PC-3 (cell line): ENCODE measurements at regions not wholly inside any gene's neighbourhood (a gene's known extent, or its start where the extent isn't known, plus 50 kb on each side); places are given as distances from the start of the nearest gene placed in this dataset.
A peak's percentile ranks its signal among the peaks of the same experiment; 100 is the strongest.

ENCODE experiments used
- ATAC-seq: fragments of 200-7000 bp; cut with Tn5 transposase; 2 replicates; pipeline ENCODE4 v1.9.1; 2020; ENCODE audit warnings: mild to moderate bottlenecking, moderate library complexity
- BruUV-seq: library from RNA; stranded (reverse); fragments of 400-500 nt; replicated peaks from 2 replicates; lab custom pipeline; 2021; lab: Mats Ljungman, UMichigan
- CTCF ChIA-PET: fragments of 300-600 bp; sonication (Branson Sonifier 250); formaldehyde crosslinking; loops from one replicate; lab custom pipeline; 2022; ENCODE audit warnings: antibody characterized with exemption; lab: Charles Lee
- POLR2A ChIA-PET: fragments of 300-600 bp; sonication (Branson Sonifier 250); formaldehyde crosslinking; loops from one replicate; lab custom pipeline; 2022; ENCODE audit warnings: antibody characterized with exemption; ENCODE audit not compliant: unreplicated experiment; lab: Charles Lee
- DNase-seq: peaks from one replicate; pipeline ENCODE4 v3.0.0-alpha.2; 2015
- H2AFZ ChIP-seq: fragments of 300-600 bp; sonication (generic); 2 replicates; pipeline ENCODE4 v1.6.0; 2016; ENCODE audit warnings: antibody characterized with exemption, low read length
- H3F3A ChIP-seq: fragments of 300-600 bp; sonication (generic); one replicate; pipeline ENCODE4 v1.6.0; 2017; ENCODE audit warnings: antibody characterized with exemption, low read length, control low read depth, mild to moderate bottlenecking; ENCODE audit not compliant: unreplicated experiment
- H3K27ac ChIP-seq: fragments of 300-600 bp; sonication (generic); 2 replicates; pipeline ENCODE4 v1.5.1; 2016; ENCODE audit warnings: mild to moderate bottlenecking, low read length
- H3K27me3 ChIP-seq: fragments of 300-600 bp; sonication (generic); 2 replicates; pipeline ENCODE4 v1.6.1; 2016; ENCODE audit warnings: low read length, mixed read lengths
- H3K36me3 ChIP-seq: fragments of 300-600 bp; sonication (generic); 2 replicates; pipeline ENCODE4 v1.6.1; 2016; ENCODE audit warnings: low read depth, mixed run types, low read length, mixed read lengths
- H3K4me1 ChIP-seq: fragments of 300-600 bp; sonication (generic); 2 replicates; pipeline ENCODE4 v1.5.1; 2016; ENCODE audit warnings: low read length; ENCODE audit not compliant: insufficient read depth
- H3K4me2 ChIP-seq: fragments of 300-600 bp; sonication (generic); 2 replicates; pipeline ENCODE4 v1.6.0; 2016; ENCODE audit warnings: low read length
- H3K4me3 ChIP-seq: fragments of 300-600 bp; sonication (generic); 2 replicates; pipeline ENCODE4 v1.5.1; 2016; ENCODE audit warnings: mild to moderate bottlenecking, low read length, mixed read lengths
- H3K79me2 ChIP-seq: fragments of 300-600 bp; sonication (generic); 2 replicates; pipeline ENCODE4 v1.6.1; 2017; ENCODE audit warnings: low read length, mixed read lengths
- H3K9ac ChIP-seq: fragments of 300-600 bp; sonication (generic); 2 replicates; pipeline ENCODE4 v1.6.0; 2016; ENCODE audit warnings: mild to moderate bottlenecking, low read length
- H3K9me2 ChIP-seq: fragments of 300-600 bp; sonication (generic); replicated peaks from 2 replicates; pipeline ENCODE4 v1.6.1; 2016; ENCODE audit warnings: mixed run types, low read length, mixed read lengths
- H3K9me3 ChIP-seq: fragments of 300-600 bp; sonication (generic); 2 replicates; pipeline ENCODE4 v1.6.1; 2016; ENCODE audit warnings: low read length, mixed read lengths
- H4K20me1 ChIP-seq: fragments of 300-600 bp; sonication (generic); 2 replicates; pipeline ENCODE4 v1.6.1; 2016; ENCODE audit warnings: low read length, mixed read lengths
- CTCF ChIP-seq: fragments of 300-600 bp; sonication (generic); conservative IDR thresholded peaks from 2 replicates; pipeline ENCODE4 v1.5.1; 2017; ENCODE audit warnings: antibody characterized with exemption, low read depth, mild to moderate bottlenecking, low read length
- EZH2 ChIP-seq: fragments of 300-600 bp; sonication (generic); IDR thresholded peaks from one replicate; pipeline ENCODE4 v1.6.1; 2017; ENCODE audit warnings: antibody characterized with exemption, mild to moderate bottlenecking, low read length; ENCODE audit not compliant: unreplicated experiment
- EZH2phosphoT487 ChIP-seq: fragments of 300-600 bp; sonication (generic); IDR thresholded peaks from 2 replicates; pipeline ENCODE4 v1.6.1; 2018; ENCODE audit warnings: mild to moderate bottlenecking, antibody characterized with exemption, low read length, borderline replicate concordance
- intact Hi-C: fragments of 100-400 bp; cut with micrococcal nuclease; formaldehyde crosslinking; loops from 2 replicates; pipeline ENCODE4 v1.9.0; 2023

DNA sequence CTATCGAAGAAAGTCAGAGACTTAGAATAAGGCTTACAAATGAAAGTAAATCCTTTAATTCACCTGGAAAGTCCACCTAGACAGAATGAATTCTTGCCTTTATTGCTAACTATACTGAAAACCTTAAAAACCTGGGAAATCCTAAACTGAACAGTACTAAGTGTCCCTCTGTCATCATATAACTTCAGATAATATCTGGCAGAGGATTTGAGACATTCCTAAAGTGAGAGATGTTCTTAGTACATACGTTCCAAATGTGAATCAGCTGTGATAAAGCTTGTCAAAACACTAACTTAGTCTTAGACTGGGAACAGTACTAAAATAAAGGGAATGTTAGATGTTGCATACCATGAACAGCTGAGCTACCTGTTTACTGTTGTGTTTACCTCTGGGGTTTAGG lies 121.7 kb downstream of the TNFSF18 start:
- Histone ChIP-seq H3K9me2 (no peaks in the 10 kb centered on the region), H3K9ac (no peak overlapping the region), H4K20me1 (no peaks in the 10 kb centered on the region), H3K4me2 (no peak overlapping the region), H2AFZ (peak overlapping the region; percentile 2; the same call in 1 of the 2 replicates), H3K36me3 (no peaks in the 10 kb centered on the region), H3K27me3 (no peaks in the 10 kb centered on the region), H3K9me3 (no peaks in the 10 kb centered on the region), H3F3A (no peaks in the 10 kb centered on the region), H3K79me2 (no peaks in the 10 kb centered on the region), H3K4me3 (no peak overlapping the region), H3K27ac (no peak overlapping the region), H3K4me1 (peaks cover 23% of the 10 kb centered on the region)
- DNase-seq (peak; percentile 63), ATAC-seq (no peak)
- CTCF ChIA-PET = interaction anchor here (0.6 kb wide), 1 partner anchor 134 kb away, joined by 3 read pairs; no protein-coding TSS in a partner anchor
- no TSS peak for BruUV-seq
- TF ChIP-seq CTCF = no peak
- TF ChIP-seq EZH2phosphoT487 = no peak
- no peak for TF ChIP-seq EZH2
- intact Hi-C loops = no loop called here
- POLR2A ChIA-PET = no interaction called here

GRCh38 chr1:172930142-172930541 lies 120.6 kb downstream of the TNFSF18 start:
- DNase-seq (no peak), ATAC-seq (no peak)
- TF ChIP-seq EZH2phosphoT487 = no peak
- TF ChIP-seq CTCF = no peak
- TF ChIP-seq EZH2 = no peak
- intact Hi-C loops = no loop called here
- Histone ChIP-seq H3K4me1 (peaks cover 35% of the 10 kb centered on the region), H3K4me3 (no peak overlapping the region), H2AFZ (no peak overlapping the region), H3K9ac (no peak overlapping the region), H3K27ac (no peak overlapping the region), H3K79me2 (no peaks in the 10 kb centered on the region), H3F3A (peaks cover 8% of the 10 kb centered on the region), H4K20me1 (no peaks in the 10 kb centered on the region), H3K36me3 (no peaks in the 10 kb centered on the region), H3K9me2 (no peaks in the 10 kb centered on the region), H3K9me3 (no peaks in the 10 kb centered on the region), H3K27me3 (no peaks in the 10 kb centered on the region), H3K4me2 (no peak overlapping the region)
- ChIA-PET POLR2A (no interaction called here), CTCF (no interaction called here)
- BruUV-seq = no TSS peak

- TF ChIP-seq EZH2 (no peak), CTCF (no peak), EZH2phosphoT487 (no peak)
- Histone ChIP-seq H3K4me1 (peaks cover 41% of the 10 kb centered on the region), H3K9me2 (no peaks in the 10 kb centered on the region), H3K9me3 (no peaks in the 10 kb centered on the region), H3K4me2 (no peak overlapping the region), H3K79me2 (no peaks in the 10 kb centered on the region), H3F3A (peaks cover 8% of the 10 kb centered on the region), H3K4me3 (no peak overlapping the region), H2AFZ (no peak overlapping the region), H3K27me3 (no peaks in the 10 kb centered on the region), H3K9ac (no peak overlapping the region), H3K36me3 (no peaks in the 10 kb centered on the region), H3K27ac (no peak overlapping the region), H4K20me1 (no peaks in the 10 kb centered on the region)
- ChIA-PET CTCF (no interaction called here), POLR2A (no interaction called here)
- no TSS peak for BruUV-seq
- intact Hi-C loops = no loop called here
- ATAC-seq (no peak), DNase-seq (no peak)
Observed at GRCh38 chr1:172931340-172931739, 119.4 kb downstream of the TNFSF18 start.
